ENCODE measurements at regions not wholly inside any gene's neighbourhood (a gene's known extent, or its start where the extent isn't known, plus 50 kb on each side); places are given as distances from the start of the nearest gene placed in this dataset.

DNA sequence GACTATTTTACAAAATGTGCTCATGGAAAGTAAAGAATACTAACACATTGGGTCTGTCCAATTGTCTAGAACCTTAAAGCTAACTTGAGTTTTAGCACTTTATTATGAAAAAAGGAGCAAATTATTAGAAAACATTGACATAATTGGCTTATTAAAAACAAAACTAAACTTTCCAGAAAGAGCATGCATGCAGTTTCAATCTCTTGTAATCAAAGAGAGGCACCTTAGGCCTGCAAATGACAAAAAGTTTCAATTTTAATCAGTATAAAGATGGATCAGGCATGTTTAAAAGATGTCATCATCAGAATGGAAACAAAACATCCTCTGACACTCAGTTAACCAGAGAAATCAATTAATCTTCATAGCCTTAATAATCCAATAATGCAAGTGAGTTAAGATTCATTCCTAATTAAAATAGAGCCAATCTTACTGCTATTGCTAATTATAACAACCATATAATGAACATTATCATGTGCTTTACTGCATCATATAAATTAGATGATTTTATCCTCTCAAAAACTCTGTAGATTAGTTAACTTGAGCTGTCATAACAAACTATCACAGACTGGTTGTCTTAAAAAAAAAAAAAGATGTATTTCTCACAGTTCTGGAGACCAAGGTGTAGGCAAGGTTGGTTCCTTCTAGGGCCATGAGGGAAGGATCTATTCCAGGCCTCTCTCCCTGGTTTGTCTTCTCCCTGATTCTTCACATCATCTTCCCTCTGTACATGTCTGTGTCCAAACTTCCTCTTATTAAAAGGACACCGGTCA lies 131.4 kb downstream of the RPAP3 start:
- BruUV-seq (replicated peaks): no TSS peak
- in situ Hi-C loops (cut with HindIII; ENCODE audit: extremely low pct_ligation_motif_present, low pct_unique_long_range_greater_than_20kb): no loop called here
- Histone ChIP-seq H3K27ac (ENCODE audit: extremely low read length, insufficient read depth, low read length) (no peak overlapping the region), H3K27me3 (ENCODE audit: control insufficient read depth in 1 of 2, insufficient read depth in 2 of 2, low read length in 2 of 2) (peaks cover 0 to 1% of the 10 kb centered on the region in 2 experiments; a peak in 2 of 5 replicates), H4K20me1 (ENCODE audit: insufficient read depth, low read length) (no peaks in the 10 kb centered on the region), H3K36me3 (replicated peaks in 1 of 2; ENCODE audit: control insufficient read depth in 1 of 2, insufficient read depth in 2 of 2, low read length in 2 of 2) (no peaks in the 10 kb centered on the region), H2AFZ (ENCODE audit: low read length) (no peak overlapping the region), H3K79me2 (ENCODE audit: insufficient read depth, low read length) (no peaks in the 10 kb centered on the region), H3K4me1 (ENCODE audit: insufficient read depth, low read length) (no peaks in the 10 kb centered on the region), H3K4me3 (replicated peaks in 1 of 3; ENCODE audit: insufficient read depth in 1 of 3, low read depth in 2 of 3, low read length in 3 of 3) (no peak overlapping the region), H3K9me3 (ENCODE audit: low read length) (no peaks in the 10 kb centered on the region), H3K4me2 (ENCODE audit: low read depth, low read length) (no peak overlapping the region), H3K9ac (ENCODE audit: insufficient read depth, low read depth, low read length) (no peak overlapping the region)
- TF ChIP-seq MAFG (CRISPR knock-in tag; IDR thresholded peaks at IDR 0.05) (no peak), RNF219 (CRISPR knock-in tag; IDR thresholded peaks at IDR 0.05) (no peak), GLI4 (CRISPR knock-in tag; IDR thresholded peaks at IDR 0.05; ENCODE audit: borderline replicate concordance) (no peak), ZNF101 (CRISPR knock-in tag; IDR thresholded peaks at IDR 0.05; ENCODE audit: borderline replicate concordance, low read depth) (no peak), ATF7-NPFF (CRISPR knock-in tag; IDR thresholded peaks at IDR 0.05; ENCODE audit: low read depth) (no peak)
- TF ChIP-seq, protein P1, sequence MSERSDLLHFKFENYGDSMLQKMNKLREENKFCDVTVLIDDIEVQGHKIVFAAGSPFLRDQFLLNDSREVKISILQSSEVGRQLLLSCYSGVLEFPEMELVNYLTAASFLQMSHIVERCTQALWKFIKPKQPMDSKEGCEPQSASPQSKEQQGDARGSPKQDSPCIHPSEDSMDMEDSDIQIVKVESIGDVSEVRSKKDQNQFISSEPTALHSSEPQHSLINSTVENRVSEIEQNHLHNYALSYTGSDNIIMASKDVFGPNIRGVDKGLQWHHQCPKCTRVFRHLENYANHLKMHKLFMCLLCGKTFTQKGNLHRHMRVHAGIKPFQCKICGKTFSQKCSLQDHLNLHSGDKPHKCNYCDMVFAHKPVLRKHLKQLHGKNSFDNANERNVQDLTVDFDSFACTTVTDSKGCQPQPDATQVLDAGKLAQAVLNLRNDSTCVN (CRISPR knock-in tag; IDR thresholded peaks at IDR 0.05; ENCODE audit: borderline replicate concordance): no peak
- WGBS (ENCODE audit: low lambda C conversion rate): 48% methylated on average over 1 of the region's 1 CpG
- ATAC-seq (no peak), FAIRE-seq (no peak), DNase-seq (ENCODE audit: low spot score) (no peak)
- intact Hi-C loops (cut with micrococcal nuclease; ENCODE audit: unreplicated experiment): no loop called here
- ChIA-PET POLR2A (no interaction called here), CTCF (ENCODE audit: low intra/inter-chr PET ratio, low total read pairs) (no interaction called here)

Measured in HepG2 (cell line).